PFSK-1 (cell line): ENCODE measurements at regions not wholly inside any gene's neighbourhood (a gene's known extent, or its start where the extent isn't known, plus 50 kb on each side); places are given as distances from the start of the nearest gene placed in this dataset.

Source experiments
- FOXP2 ChIP-seq: optimal IDR thresholded peaks from 2 replicates; pipeline ENCODE3; 2011; ENCODE audit warnings: borderline replicate concordance, control low read depth, inconsistent platforms; ENCODE audit not compliant: insufficient read depth; ENCODE audit errors: extremely low read length, extremely low read depth
- POLR2AphosphoS5 ChIP-seq: IDR thresholded peaks from 2 replicates; pipeline ENCODE4 v1.6.1; 2012; ENCODE audit warnings: low read depth, mild to moderate bottlenecking, control low read depth, low read length, moderate library complexity
- SIN3A ChIP-seq: IDR thresholded peaks from 2 replicates; pipeline ENCODE4 v1.6.1; 2012; ENCODE audit warnings: mild to moderate bottlenecking, low read length, moderate library complexity, borderline replicate concordance; ENCODE audit not compliant: insufficient read depth
- TAF1 ChIP-seq: IDR thresholded peaks from 2 replicates; pipeline ENCODE4 v1.6.1; 2012; ENCODE audit warnings: low read length, control low read depth, borderline replicate concordance; ENCODE audit not compliant: insufficient read depth
- TF ChIP-seq, protein P1 (sequence below), 2 experiments: IDR thresholded peaks; 2 replicates each; pipeline versions ENCODE4 v1.6.1 to v1.8.0; 2011 to 2012; ENCODE audit warnings: low read depth in 2 of 2, low read length in 2 of 2, control low read depth in 1 of 2, inconsistent platforms in 1 of 2, mild to moderate bottlenecking in 1 of 2, moderate library complexity in 1 of 2; ENCODE audit not compliant: insufficient read depth in 1 of 2

DNA sequence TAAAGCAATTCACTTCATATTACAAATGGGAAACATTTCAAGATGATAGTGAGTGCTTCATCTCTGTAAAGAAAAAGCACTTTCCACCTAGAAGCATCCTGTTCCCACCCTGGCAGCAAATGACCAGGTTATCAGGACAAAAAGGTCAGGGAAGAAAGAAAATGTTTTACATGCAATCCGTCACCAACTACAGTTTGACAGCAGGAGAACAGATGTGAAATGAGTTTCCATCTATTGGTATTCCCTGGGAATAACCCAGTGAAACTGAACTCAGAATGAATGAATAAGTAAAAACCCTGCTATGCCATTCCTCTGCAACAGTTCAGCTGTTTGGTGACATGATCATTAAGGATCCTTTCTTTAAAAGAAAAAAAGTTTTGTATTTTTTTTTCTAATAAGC, 67.6 kb downstream of the HTR1A start:
- TF ChIP-seq FOXP2: no peak
- no peak for TF ChIP-seq POLR2AphosphoS5

DNA sequence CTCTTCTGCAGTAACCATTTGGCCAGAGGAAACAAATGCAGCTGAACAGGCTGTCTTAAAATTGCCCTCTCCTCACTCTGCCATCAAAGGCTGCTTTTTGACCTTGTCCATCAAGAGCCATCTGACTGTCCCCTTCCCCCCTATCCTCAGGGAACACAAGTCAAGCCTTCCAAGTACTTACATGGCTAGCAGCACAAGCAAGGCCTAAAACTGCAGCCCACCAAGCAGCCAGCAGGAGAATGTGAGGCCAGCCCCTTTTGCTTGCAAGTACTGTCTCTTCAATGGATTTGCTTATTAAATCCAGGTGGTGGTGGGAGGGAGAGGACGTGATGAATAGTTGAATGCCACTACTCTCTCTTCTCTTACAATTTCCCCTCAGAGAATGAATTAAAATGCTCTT, 83.5 kb downstream of the HTR1A start:
- TF ChIP-seq TAF1 (no peak), FOXP2 (no peak), POLR2AphosphoS5 (no peak), SIN3A (no peak)
- TF ChIP-seq, protein P1, sequence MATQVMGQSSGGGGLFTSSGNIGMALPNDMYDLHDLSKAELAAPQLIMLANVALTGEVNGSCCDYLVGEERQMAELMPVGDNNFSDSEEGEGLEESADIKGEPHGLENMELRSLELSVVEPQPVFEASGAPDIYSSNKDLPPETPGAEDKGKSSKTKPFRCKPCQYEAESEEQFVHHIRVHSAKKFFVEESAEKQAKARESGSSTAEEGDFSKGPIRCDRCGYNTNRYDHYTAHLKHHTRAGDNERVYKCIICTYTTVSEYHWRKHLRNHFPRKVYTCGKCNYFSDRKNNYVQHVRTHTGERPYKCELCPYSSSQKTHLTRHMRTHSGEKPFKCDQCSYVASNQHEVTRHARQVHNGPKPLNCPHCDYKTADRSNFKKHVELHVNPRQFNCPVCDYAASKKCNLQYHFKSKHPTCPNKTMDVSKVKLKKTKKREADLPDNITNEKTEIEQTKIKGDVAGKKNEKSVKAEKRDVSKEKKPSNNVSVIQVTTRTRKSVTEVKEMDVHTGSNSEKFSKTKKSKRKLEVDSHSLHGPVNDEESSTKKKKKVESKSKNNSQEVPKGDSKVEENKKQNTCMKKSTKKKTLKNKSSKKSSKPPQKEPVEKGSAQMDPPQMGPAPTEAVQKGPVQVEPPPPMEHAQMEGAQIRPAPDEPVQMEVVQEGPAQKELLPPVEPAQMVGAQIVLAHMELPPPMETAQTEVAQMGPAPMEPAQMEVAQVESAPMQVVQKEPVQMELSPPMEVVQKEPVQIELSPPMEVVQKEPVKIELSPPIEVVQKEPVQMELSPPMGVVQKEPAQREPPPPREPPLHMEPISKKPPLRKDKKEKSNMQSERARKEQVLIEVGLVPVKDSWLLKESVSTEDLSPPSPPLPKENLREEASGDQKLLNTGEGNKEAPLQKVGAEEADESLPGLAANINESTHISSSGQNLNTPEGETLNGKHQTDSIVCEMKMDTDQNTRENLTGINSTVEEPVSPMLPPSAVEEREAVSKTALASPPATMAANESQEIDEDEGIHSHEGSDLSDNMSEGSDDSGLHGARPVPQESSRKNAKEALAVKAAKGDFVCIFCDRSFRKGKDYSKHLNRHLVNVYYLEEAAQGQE (IDR thresholded peaks at IDR 0.05; ENCODE audit: insufficient read depth in 1 of 2, low read depth in 2 of 2, low read length in 2 of 2): no peak

DNA sequence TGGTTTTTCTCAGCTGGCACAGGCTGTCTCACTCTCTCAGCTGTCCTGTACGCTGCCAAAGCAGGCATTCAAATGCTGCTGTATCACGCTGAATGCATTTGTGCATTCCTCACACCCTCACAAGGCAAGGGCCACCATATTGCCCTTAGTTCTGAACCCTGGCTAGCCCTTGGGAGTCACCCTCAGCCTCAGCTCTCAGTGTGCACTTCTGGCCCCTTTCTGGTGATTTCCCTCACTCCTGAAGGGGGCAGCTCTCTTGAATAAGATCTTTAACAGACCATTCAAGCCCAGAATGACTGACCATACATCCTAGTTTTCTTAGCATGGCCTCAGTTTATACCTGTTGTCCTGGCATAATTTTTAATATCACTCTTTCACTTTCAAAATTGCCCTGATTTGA, 84.3 kb downstream of the HTR1A start:
- TF ChIP-seq TAF1 (no peak), POLR2AphosphoS5 (no peak), FOXP2 (no peak), SIN3A (no peak)
- TF ChIP-seq, protein P1 (IDR thresholded peaks at IDR 0.05; ENCODE audit: insufficient read depth in 1 of 2, low read depth in 2 of 2, low read length in 2 of 2): no peak

DNA sequence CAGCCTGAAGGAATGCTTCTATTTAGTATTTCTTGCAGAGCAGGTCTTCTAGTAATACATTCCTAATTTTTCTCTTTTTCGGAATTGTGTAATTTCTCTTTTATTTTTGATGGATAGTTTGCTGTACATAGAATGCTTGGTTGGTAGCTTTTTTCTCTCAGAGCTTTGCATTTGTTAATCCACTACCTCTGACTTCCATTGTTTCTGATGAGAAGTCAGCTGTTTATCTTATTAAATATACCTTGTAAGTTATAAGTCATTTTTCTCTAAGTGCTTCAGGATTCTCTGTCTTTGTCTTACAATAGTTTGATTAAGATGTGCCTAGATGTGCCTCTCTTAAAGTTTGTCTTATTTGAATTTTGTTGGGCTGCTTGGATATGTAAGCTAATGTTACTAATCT, 101.9 kb downstream of the HTR1A start:
- no peak for TF ChIP-seq FOXP2
- no peak for TF ChIP-seq POLR2AphosphoS5
- TF ChIP-seq, protein P1 (IDR thresholded peaks at IDR 0.05; ENCODE audit: insufficient read depth in 1 of 2, low read depth in 2 of 2, low read length in 2 of 2): no peak
- TF ChIP-seq SIN3A: no peak
- no peak for TF ChIP-seq TAF1

DNA sequence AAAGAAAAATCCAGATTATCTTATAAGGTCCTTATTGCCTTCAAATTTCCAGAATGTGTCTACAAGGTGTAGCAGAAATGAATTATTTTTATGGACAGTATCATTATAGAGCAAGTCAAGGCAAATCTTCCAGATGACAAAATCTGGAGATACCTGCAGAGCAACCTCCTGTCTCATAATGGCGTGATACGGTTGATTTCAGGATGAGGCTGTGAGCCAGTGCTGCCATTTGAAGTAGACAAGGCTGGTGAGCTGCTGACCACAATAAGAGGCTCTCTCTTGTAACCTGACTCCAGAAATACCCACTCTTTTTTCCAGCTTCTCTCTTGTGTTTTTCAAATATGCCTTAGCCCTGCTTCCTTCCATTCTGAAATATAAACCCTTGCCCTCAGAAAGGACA, 108.2 kb downstream of the HTR1A start:
- TF ChIP-seq, protein P1 (IDR thresholded peaks at IDR 0.05; ENCODE audit: insufficient read depth in 1 of 2, low read depth in 2 of 2, low read length in 2 of 2): no peak
- no peak for TF ChIP-seq TAF1
- no peak for TF ChIP-seq POLR2AphosphoS5
- no peak for TF ChIP-seq SIN3A
- TF ChIP-seq FOXP2: no peak
